ENCODE measurements at regions not wholly inside any gene's neighbourhood (a gene's known extent, or its start where the extent isn't known, plus 50 kb on each side); places are given as distances from the start of the nearest gene placed in this dataset.
"Not testable (repeated sequence)": the region's sequence is repeated elsewhere in the genome, so short reads cannot be mapped to it uniquely, and the experiment has no call there.

GRCh38 chr4:146072376-146072775 lies 103.1 kb upstream of the LSM6 start:
- no peak for DNase-seq

- no peak for DNase-seq
Measured at GRCh38 chr4:146071390-146071789, 104.1 kb upstream of the LSM6 start.

GRCh38 chr4:146063143-146063542 lies 112.4 kb upstream of the LSM6 start:
- DNase-seq: no peak

GRCh38 chr4:146062340-146062739 lies 113.2 kb upstream of the LSM6 start:
- no peak for DNase-seq

- no peak for DNase-seq
Measured at GRCh38 chr4:146061610-146062334, 113.7 kb upstream of the LSM6 start.

GRCh38 chr4:146059865-146060264 lies 115.7 kb upstream of the LSM6 start:
- no peak for DNase-seq

GRCh38 chr4:146059151-146059550 lies 116.4 kb upstream of the LSM6 start:
- no peak for DNase-seq

GRCh38 chr4:146058531-146058930 lies 117.0 kb upstream of the LSM6 start:
- no peak for DNase-seq

GRCh38 chr4:146054676-146055075 lies 116.1 kb upstream of the ZNF827 start:
- DNase-seq: no peak

GRCh38 chr4:146053891-146054290 lies 115.3 kb upstream of the ZNF827 start:
- no peak for DNase-seq

- no peak for DNase-seq
Measured at GRCh38 chr4:146051728-146052391, 113.2 kb upstream of the ZNF827 start.

GRCh38 chr4:146051223-146051622 lies 112.6 kb upstream of the ZNF827 start:
- no peak for DNase-seq

- DNase-seq: no peak
Measured at GRCh38 chr4:146049802-146050201, 111.2 kb upstream of the ZNF827 start.

GRCh38 chr4:146047768-146048167 lies 109.1 kb upstream of the ZNF827 start:
- DNase-seq: not testable (repeated sequence)

- no peak for DNase-seq
Measured at GRCh38 chr4:146041139-146042004, 102.7 kb upstream of the ZNF827 start.

- DNase-seq: no peak
Measured at GRCh38 chr4:146040623-146041022, 102.0 kb upstream of the ZNF827 start.

GRCh38 chr4:146033149-146033548 lies 94.5 kb upstream of the ZNF827 start:
- no peak for DNase-seq

GRCh38 chr4:146032234-146032860 lies 93.7 kb upstream of the ZNF827 start:
- DNase-seq: no peak

GRCh38 chr4:146029939-146030710 lies 91.5 kb upstream of the ZNF827 start:
- no peak for DNase-seq

- no peak for DNase-seq
Measured at GRCh38 chr4:146029147-146029546, 90.5 kb upstream of the ZNF827 start.

- no peak for DNase-seq
Measured at GRCh38 chr4:146027761-146028160, 89.1 kb upstream of the ZNF827 start.

- DNase-seq: no peak
Measured at GRCh38 chr4:146023334-146023967, 84.8 kb upstream of the ZNF827 start.

Data from COR-L47 (cell line).